Gastrocnemius medialis (tissue), 4 donors: ENCODE measurements at regions not wholly inside any gene's neighbourhood (a gene's known extent, or its start where the extent isn't known, plus 50 kb on each side); places are given as distances from the start of the nearest gene placed in this dataset.

ENCODE experiments used
- ATAC-seq, 2 donors: fragments of 150-250 bp; one replicate each; pipeline ENCODE4 v1.9.1; 2016
- DNase-seq, 2 donors: peaks; one replicate each; pipeline ENCODE4 v3.0.0-alpha.2; 2019
- H3K27ac ChIP-seq, 4 donors: fragments of 200-600 bp; sonication (generic); 1 replicate in 1 of 4; 2 replicates in 3 of 4; pipeline ENCODE4 v1.5.1; 2016 to 2018; ENCODE audit warnings: mild to moderate bottlenecking in 2 of 4, moderate library complexity in 1 of 4
- H3K27me3 ChIP-seq, 3 donors: fragments of 200-600 bp; sonication (generic) in 2 of 3; 1 replicate in 1 of 3; 2 replicates in 2 of 3; pipeline versions ENCODE4 v1.5.1 to v1.6.0; 2016 to 2019; ENCODE audit warnings: mild to moderate bottlenecking in 1 of 3, moderate library complexity in 1 of 3
- H3K36me3 ChIP-seq, 2 donors: fragments of 200-600 bp; sonication (generic) in 1 of 2; one replicate each; pipeline ENCODE4 v1.5.1; 2017 to 2018
- H3K4me1 ChIP-seq, 2 donors: fragments of 200-600 bp; sonication (generic) in 1 of 2; one replicate each; pipeline ENCODE4 v1.5.1; 2016 to 2017; ENCODE audit warnings: mild to moderate bottlenecking in 2 of 2
- H3K4me3 ChIP-seq, 4 donors: fragments of 200-600 bp; sonication (generic) in 3 of 4; 1 replicate in 1 of 4; 2 replicates in 3 of 4; pipeline ENCODE4 v1.5.1; 2016 to 2019; ENCODE audit warnings: mild to moderate bottlenecking in 2 of 4
- H3K9me3 ChIP-seq, 3 donors: fragments of 200-600 bp; sonication (generic) in 2 of 3; 1 replicate in 1 of 3; 2 replicates in 2 of 3; pipeline ENCODE4 v1.5.1; 2016 to 2019
- CTCF ChIP-seq, 5 experiments: fragments of 450-650 bp in 3 of 5; fragments of 200-600 bp in 2 of 5; sonication (generic) in 2 of 5; IDR thresholded peaks in 4 of 5; conservative IDR thresholded peaks in 1 of 5; 1 replicate in 4 of 5; 2 replicates in 1 of 5; pipeline ENCODE4 v1.5.1; 2016 to 2019; ENCODE audit warnings: antibody characterized with exemption in 5 of 5, mild to moderate bottlenecking in 3 of 5, moderate library complexity in 3 of 5
- POLR2A ChIP-seq, 2 donors: fragments of 450-650 bp; IDR thresholded peaks; one replicate each; pipeline ENCODE4 v1.6.1; 2017; ENCODE audit warnings: antibody characterized with exemption in 2 of 2, mild to moderate bottlenecking in 2 of 2, moderate library complexity in 2 of 2
- in situ Hi-C, 4 donors: fragments of 200-750 bp; cut with MboI; loops; one replicate each; pipeline versions ENCODE4 v1.15.0 to v1.8.0; 2017; ENCODE audit warnings: low sequenced_read_pairs in 4 of 4
- intact Hi-C: fragments of 100-400 bp; cut with DNase I; formaldehyde crosslinking; loops from one replicate; pipeline ENCODE4 v1.15.1; 2023; ENCODE audit warnings: low total_unique reads

GRCh38 chr16:56090076-56090475 is 101.2 kb upstream of the GNAO1 start:
- intact Hi-C loops (no loop called here), in situ Hi-C loops (no loop called here)
- ATAC-seq (no peak), DNase-seq (no peak)
- Histone ChIP-seq H3K4me1 (no peaks in the 10 kb centered on the region), H3K27me3 (no peaks in the 10 kb centered on the region), H3K4me3 (no peak overlapping the region), H3K27ac (no peak overlapping the region), H3K9me3 (no peaks in the 10 kb centered on the region), H3K36me3 (no peaks in the 10 kb centered on the region)
- TF ChIP-seq CTCF (IDR thresholded peaks at IDR 0.05 in 4 of 5, conservative IDR thresholded peaks at IDR 0.05 in 1 of 5), result no peak

GRCh38 chr16:56087626-56088025 is 103.7 kb upstream of the GNAO1 start:
- ATAC-seq, result no peak
- intact Hi-C loops, result no loop called here
- no peaks in the 10 kb centered on the region for H3K27me3 ChIP-seq
- no peak overlapping the region for H3K4me3 ChIP-seq
- H3K9me3 ChIP-seq, result no peaks in the 10 kb centered on the region
- H3K27ac ChIP-seq, result no peak overlapping the region
- TF ChIP-seq CTCF (IDR thresholded peaks at IDR 0.05 in 4 of 5, conservative IDR thresholded peaks at IDR 0.05 in 1 of 5) (no peak), POLR2A (IDR thresholded peaks at IDR 0.05) (no peak)
- no peak for DNase-seq
- no peaks in the 10 kb centered on the region for H3K36me3 ChIP-seq
- in situ Hi-C loops, result no loop called here
- no peaks in the 10 kb centered on the region for H3K4me1 ChIP-seq

GRCh38 chr16:56081371-56081770 is 109.9 kb upstream of the GNAO1 start:
- no peaks in the 10 kb centered on the region for H3K4me1 ChIP-seq
- no peak for DNase-seq
- TF ChIP-seq CTCF (IDR thresholded peaks at IDR 0.05 in 4 of 5, conservative IDR thresholded peaks at IDR 0.05 in 1 of 5) (no peak), POLR2A (IDR thresholded peaks at IDR 0.05) (no peak)
- no peaks in the 10 kb centered on the region for H3K27me3 ChIP-seq
- ATAC-seq, result no peak
- H3K9me3 ChIP-seq, result no peaks in the 10 kb centered on the region
- no peak overlapping the region for H3K27ac ChIP-seq
- no peak overlapping the region for H3K4me3 ChIP-seq
- in situ Hi-C loops, result no loop called here
- intact Hi-C loops, result no loop called here
- no peaks in the 10 kb centered on the region for H3K36me3 ChIP-seq

- no peak overlapping the region for H3K27ac ChIP-seq
- no peaks in the 10 kb centered on the region for H3K9me3 ChIP-seq
- peaks cover 0 to 5% of the 10 kb centered on the region in 2 donors for H3K4me1 ChIP-seq
- no peaks in the 10 kb centered on the region for H3K36me3 ChIP-seq
- TF ChIP-seq POLR2A (IDR thresholded peaks at IDR 0.05) (no peak), CTCF (IDR thresholded peaks at IDR 0.05 in 4 of 5, conservative IDR thresholded peaks at IDR 0.05 in 1 of 5) (no peak)
- DNase-seq (no peak), ATAC-seq (peak in 1 of 2 donors; percentile 23)
- no peaks in the 10 kb centered on the region for H3K27me3 ChIP-seq
- H3K4me3 ChIP-seq, result no peak overlapping the region
- in situ Hi-C loops (no loop called here), intact Hi-C loops (no loop called here)
These were observed 115.4 kb upstream of the GNAO1 start for GRCh38 chr16:56075732-56076388.

- ATAC-seq (no peak), DNase-seq (no peak)
- H3K36me3 ChIP-seq, result no peaks in the 10 kb centered on the region
- no peaks in the 10 kb centered on the region for H3K27me3 ChIP-seq
- H3K27ac ChIP-seq, result no peak overlapping the region
- H3K4me3 ChIP-seq, result no peak overlapping the region
- no peaks in the 10 kb centered on the region for H3K9me3 ChIP-seq
- H3K4me1 ChIP-seq, result peaks cover 0 to 5% of the 10 kb centered on the region in 2 donors
- TF ChIP-seq POLR2A (IDR thresholded peaks at IDR 0.05), result no peak
- no peak for TF ChIP-seq CTCF (IDR thresholded peaks at IDR 0.05 in 4 of 5, conservative IDR thresholded peaks at IDR 0.05 in 1 of 5)
- intact Hi-C loops, result no loop called here
- in situ Hi-C loops, result no loop called here
These were observed 117.8 kb upstream of the GNAO1 start for GRCh38 chr16:56073508-56073907.
